ENCODE measurements at regions not wholly inside any gene's neighbourhood (a gene's known extent, or its start where the extent isn't known, plus 50 kb on each side); places are given as distances from the start of the nearest gene placed in this dataset.

DNA sequence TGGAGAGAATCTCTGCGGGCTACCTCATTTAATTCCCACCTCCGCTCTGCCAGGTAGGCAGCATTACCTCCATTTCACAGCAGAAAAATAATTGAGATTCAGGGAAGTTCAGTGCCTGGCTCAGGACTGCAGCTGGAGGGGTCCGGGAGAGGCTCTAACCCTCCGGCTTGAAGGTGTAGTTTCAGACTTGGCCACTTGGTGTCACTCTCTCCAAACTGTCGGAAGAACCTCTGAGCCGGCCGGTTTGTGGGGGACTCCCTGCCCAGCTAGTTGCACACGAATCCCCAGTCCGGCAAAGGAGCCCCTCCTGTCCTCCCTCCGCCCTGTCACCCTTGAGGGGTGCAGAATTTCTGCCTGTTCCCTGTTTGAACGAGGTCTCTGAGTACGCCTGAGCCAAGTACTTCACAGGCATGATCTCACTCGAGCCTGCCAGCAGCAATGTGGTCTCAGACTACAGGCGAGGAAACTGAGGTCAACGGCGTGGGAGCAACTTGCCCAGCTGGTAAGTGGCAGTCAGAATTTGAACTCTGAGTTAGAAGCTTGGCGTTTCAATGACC, 144.7 kb upstream of the ZNF716 start:
- TF ChIP-seq, protein P1, sequence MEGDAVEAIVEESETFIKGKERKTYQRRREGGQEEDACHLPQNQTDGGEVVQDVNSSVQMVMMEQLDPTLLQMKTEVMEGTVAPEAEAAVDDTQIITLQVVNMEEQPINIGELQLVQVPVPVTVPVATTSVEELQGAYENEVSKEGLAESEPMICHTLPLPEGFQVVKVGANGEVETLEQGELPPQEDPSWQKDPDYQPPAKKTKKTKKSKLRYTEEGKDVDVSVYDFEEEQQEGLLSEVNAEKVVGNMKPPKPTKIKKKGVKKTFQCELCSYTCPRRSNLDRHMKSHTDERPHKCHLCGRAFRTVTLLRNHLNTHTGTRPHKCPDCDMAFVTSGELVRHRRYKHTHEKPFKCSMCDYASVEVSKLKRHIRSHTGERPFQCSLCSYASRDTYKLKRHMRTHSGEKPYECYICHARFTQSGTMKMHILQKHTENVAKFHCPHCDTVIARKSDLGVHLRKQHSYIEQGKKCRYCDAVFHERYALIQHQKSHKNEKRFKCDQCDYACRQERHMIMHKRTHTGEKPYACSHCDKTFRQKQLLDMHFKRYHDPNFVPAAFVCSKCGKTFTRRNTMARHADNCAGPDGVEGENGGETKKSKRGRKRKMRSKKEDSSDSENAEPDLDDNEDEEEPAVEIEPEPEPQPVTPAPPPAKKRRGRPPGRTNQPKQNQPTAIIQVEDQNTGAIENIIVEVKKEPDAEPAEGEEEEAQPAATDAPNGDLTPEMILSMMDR (IDR thresholded peaks at IDR 0.05; ENCODE audit: low read depth, low read length): peak; percentile 71
- TF ChIP-seq POLR2A (IDR thresholded peaks at IDR 0.05; ENCODE audit: extremely low read depth, insufficient read length) (no peak), MYC (IDR thresholded peaks at IDR 0.05; ENCODE audit: low read depth, low read length) (no peak)

Data from NB4 (cell line).